ENCODE measurements at regions not wholly inside any gene's neighbourhood (a gene's known extent, or its start where the extent isn't known, plus 50 kb on each side); places are given as distances from the start of the nearest gene placed in this dataset.

GRCh38 chr2:235134420-235134819 lies 182.6 kb downstream of the SH3BP4 start (continued):
- TF ChIP-seq, protein P1, sequence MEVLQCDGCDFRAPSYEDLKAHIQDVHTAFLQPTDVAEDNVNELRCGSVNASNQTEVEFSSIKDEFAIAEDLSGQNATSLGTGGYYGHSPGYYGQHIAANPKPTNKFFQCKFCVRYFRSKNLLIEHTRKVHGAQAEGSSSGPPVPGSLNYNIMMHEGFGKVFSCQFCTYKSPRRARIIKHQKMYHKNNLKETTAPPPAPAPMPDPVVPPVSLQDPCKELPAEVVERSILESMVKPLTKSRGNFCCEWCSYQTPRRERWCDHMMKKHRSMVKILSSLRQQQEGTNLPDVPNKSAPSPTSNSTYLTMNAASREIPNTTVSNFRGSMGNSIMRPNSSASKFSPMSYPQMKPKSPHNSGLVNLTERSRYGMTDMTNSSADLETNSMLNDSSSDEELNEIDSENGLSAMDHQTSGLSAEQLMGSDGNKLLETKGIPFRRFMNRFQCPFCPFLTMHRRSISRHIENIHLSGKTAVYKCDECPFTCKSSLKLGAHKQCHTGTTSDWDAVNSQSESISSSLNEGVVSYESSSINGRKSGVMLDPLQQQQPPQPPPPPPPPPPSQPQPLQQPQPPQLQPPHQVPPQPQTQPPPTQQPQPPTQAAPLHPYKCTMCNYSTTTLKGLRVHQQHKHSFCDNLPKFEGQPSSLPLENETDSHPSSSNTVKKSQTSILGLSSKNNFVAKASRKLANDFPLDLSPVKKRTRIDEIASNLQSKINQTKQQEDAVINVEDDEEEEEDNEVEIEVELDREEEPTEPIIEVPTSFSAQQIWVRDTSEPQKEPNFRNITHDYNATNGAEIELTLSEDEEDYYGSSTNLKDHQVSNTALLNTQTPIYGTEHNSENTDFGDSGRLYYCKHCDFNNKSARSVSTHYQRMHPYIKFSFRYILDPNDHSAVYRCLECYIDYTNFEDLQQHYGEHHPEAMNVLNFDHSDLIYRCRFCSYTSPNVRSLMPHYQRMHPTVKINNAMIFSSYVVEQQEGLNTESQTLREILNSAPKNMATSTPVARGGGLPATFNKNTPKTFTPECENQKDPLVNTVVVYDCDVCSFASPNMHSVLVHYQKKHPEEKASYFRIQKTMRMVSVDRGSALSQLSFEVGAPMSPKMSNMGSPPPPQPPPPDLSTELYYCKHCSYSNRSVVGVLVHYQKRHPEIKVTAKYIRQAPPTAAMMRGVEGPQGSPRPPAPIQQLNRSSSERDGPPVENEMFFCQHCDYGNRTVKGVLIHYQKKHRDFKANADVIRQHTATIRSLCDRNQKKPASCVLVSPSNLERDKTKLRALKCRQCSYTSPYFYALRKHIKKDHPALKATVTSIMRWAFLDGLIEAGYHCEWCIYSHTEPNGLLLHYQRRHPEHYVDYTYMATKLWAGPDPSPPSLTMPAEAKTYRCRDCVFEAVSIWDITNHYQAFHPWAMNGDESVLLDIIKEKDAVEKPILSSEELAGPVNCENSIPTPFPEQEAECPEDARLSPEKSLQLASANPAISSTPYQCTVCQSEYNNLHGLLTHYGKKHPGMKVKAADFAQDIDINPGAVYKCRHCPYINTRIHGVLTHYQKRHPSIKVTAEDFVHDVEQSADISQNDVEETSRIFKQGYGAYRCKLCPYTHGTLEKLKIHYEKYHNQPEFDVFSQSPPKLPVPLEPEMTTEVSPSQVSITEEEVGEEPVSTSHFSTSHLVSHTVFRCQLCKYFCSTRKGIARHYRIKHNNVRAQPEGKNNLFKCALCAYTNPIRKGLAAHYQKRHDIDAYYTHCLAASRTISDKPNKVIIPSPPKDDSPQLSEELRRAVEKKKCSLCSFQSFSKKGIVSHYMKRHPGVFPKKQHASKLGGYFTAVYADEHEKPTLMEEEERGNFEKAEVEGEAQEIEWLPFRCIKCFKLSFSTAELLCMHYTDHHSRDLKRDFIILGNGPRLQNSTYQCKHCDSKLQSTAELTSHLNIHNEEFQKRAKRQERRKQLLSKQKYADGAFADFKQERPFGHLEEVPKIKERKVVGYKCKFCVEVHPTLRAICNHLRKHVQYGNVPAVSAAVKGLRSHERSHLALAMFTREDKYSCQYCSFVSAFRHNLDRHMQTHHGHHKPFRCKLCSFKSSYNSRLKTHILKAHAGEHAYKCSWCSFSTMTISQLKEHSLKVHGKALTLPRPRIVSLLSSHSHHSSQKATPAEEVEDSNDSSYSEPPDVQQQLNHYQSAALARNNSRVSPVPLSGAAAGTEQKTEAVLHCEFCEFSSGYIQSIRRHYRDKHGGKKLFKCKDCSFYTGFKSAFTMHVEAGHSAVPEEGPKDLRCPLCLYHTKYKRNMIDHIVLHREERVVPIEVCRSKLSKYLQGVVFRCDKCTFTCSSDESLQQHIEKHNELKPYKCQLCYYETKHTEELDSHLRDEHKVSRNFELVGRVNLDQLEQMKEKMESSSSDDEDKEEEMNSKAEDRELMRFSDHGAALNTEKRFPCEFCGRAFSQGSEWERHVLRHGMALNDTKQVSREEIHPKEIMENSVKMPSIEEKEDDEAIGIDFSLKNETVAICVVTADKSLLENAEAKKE (CRISPR knock-in tag; IDR thresholded peaks at IDR 0.05): no peak
- TF ChIP-seq CREB1 (CRISPR knock-in tag; IDR thresholded peaks at IDR 0.05; ENCODE audit: low read depth): no peak
- TF ChIP-seq ZNF114 (CRISPR knock-in tag; IDR thresholded peaks at IDR 0.05): no peak

DNA sequence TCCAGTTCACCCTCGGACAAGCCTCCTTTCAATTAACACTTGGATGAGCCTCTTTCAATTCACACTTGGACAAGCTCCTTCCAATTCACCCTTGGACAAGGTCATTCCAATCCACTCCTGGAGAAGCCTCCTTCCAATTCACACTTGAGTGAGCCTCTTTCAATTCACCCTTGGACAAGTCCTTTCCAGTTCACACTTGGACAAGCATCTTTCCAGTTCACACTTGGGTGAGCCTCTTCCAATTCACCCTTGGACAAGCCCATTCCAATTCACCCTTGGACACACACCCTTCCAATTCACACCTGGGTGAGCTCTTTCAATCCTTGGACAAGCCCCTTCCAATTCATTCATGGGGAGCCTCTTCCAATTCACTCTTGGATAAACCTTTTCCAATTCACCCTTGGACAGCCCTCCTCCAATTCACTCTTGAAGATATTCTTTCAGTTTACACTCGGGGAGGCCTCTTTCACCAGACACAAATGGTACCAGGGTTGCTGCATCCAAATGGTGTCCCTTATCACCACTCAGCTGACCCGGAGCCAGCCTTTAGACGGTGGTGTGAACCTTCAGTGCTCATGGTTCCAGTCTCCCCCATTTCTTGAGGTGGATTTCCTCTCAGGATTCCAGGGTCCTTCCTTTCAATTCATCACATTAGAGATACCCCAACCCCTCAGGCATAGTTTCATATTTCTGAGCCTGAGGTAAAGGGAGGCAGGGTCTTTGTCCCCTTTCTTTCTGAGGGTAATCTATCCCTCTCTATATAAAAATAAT lies 183.6 kb downstream of the SH3BP4 start:
- Histone ChIP-seq H4K20me1 (replicated peaks; ENCODE audit: insufficient read depth) (no peaks in the 10 kb centered on the region), H3K27me3 (ENCODE audit: insufficient read depth) (peaks cover 5% of the 10 kb centered on the region; the same call in 1 of the 2 replicates), H3F3A (replicated peaks; ENCODE audit: low read depth) (no peaks in the 10 kb centered on the region), H3K27ac (ENCODE audit: low read depth) (no peak overlapping the region), H2AFZ (no peak overlapping the region), H3K4me1 (ENCODE audit: insufficient read depth) (no peaks in the 10 kb centered on the region), H3K4me3 (no peak overlapping the region), H3K9me2 (ENCODE audit: insufficient read depth) (no peaks in the 10 kb centered on the region), H3K4me2 (no peak overlapping the region), H3K79me2 (replicated peaks; ENCODE audit: insufficient read depth) (no peaks in the 10 kb centered on the region), H3K36me3 (ENCODE audit: insufficient read depth) (no peaks in the 10 kb centered on the region)
- Mint-ChIP-seq H3K4me3 (no peak overlapping the region), H3K9me3 (peaks cover 6% of the 10 kb centered on the region; the same call in 2 of the 3 replicates), H3K27me3 (ENCODE audit: insufficient read depth, low read depth, poor library complexity) (peaks cover 18% of the 10 kb centered on the region), H3K36me3 (ENCODE audit: low read depth) (no peaks in the 10 kb centered on the region), H3K4me1 (peaks cover 2% of the 10 kb centered on the region; the same call in 1 of the 3 replicates), H3K27ac (no peak overlapping the region)
- no peak for ATAC-seq
- no peak for DNase-seq (ENCODE audit: low spot score)
- TF ChIP-seq ZNF114 (CRISPR knock-in tag; IDR thresholded peaks at IDR 0.05) (no peak), JUNB (IDR thresholded peaks at IDR 0.05; ENCODE audit: unreplicated experiment) (no peak), NANOG (IDR thresholded peaks at IDR 0.05; ENCODE audit: borderline replicate concordance) (no peak), EZH2phosphoT487 (IDR thresholded peaks at IDR 0.05; ENCODE audit: unreplicated experiment) (no peak), ETS1 (IDR thresholded peaks at IDR 0.05) (no peak), POLR2AphosphoS5 (IDR thresholded peaks at IDR 0.05; ENCODE audit: low read depth) (no peak), STAT1 (IDR thresholded peaks at IDR 0.05; ENCODE audit: unreplicated experiment) (no peak), ZNF331 (CRISPR knock-in tag; IDR thresholded peaks at IDR 0.05; ENCODE audit: low read depth) (no peak), CREB1 (CRISPR knock-in tag; IDR thresholded peaks at IDR 0.05; ENCODE audit: low read depth) (no peak), EZH2 (IDR thresholded peaks at IDR 0.05; ENCODE audit: low read depth, unreplicated experiment) (no peak)
- TF ChIP-seq, protein P2, sequence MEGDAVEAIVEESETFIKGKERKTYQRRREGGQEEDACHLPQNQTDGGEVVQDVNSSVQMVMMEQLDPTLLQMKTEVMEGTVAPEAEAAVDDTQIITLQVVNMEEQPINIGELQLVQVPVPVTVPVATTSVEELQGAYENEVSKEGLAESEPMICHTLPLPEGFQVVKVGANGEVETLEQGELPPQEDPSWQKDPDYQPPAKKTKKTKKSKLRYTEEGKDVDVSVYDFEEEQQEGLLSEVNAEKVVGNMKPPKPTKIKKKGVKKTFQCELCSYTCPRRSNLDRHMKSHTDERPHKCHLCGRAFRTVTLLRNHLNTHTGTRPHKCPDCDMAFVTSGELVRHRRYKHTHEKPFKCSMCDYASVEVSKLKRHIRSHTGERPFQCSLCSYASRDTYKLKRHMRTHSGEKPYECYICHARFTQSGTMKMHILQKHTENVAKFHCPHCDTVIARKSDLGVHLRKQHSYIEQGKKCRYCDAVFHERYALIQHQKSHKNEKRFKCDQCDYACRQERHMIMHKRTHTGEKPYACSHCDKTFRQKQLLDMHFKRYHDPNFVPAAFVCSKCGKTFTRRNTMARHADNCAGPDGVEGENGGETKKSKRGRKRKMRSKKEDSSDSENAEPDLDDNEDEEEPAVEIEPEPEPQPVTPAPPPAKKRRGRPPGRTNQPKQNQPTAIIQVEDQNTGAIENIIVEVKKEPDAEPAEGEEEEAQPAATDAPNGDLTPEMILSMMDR (conservative IDR thresholded peaks at IDR 0.05; ENCODE audit: low read depth in 2 of 2): no peak

Data from GM23338 (cell line).